ENCODE measurements at regions not wholly inside any gene's neighbourhood (a gene's known extent, or its start where the extent isn't known, plus 50 kb on each side); places are given as distances from the start of the nearest gene placed in this dataset.
"Not testable (repeated sequence)": the region's sequence is repeated elsewhere in the genome, so short reads cannot be mapped to it uniquely, and the experiment has no call there.

GRCh38 chr1:89436856-89437255 is 73.0 kb downstream of the GBP6 start:
- H3K4me3 ChIP-seq (ENCODE audit: low read depth, low read length): no peak overlapping the region
- TF ChIP-seq, protein P1, sequence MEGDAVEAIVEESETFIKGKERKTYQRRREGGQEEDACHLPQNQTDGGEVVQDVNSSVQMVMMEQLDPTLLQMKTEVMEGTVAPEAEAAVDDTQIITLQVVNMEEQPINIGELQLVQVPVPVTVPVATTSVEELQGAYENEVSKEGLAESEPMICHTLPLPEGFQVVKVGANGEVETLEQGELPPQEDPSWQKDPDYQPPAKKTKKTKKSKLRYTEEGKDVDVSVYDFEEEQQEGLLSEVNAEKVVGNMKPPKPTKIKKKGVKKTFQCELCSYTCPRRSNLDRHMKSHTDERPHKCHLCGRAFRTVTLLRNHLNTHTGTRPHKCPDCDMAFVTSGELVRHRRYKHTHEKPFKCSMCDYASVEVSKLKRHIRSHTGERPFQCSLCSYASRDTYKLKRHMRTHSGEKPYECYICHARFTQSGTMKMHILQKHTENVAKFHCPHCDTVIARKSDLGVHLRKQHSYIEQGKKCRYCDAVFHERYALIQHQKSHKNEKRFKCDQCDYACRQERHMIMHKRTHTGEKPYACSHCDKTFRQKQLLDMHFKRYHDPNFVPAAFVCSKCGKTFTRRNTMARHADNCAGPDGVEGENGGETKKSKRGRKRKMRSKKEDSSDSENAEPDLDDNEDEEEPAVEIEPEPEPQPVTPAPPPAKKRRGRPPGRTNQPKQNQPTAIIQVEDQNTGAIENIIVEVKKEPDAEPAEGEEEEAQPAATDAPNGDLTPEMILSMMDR (IDR thresholded peaks at IDR 0.05; ENCODE audit: borderline replicate concordance, insufficient read depth, low read depth, low read length): no peak

DNA sequence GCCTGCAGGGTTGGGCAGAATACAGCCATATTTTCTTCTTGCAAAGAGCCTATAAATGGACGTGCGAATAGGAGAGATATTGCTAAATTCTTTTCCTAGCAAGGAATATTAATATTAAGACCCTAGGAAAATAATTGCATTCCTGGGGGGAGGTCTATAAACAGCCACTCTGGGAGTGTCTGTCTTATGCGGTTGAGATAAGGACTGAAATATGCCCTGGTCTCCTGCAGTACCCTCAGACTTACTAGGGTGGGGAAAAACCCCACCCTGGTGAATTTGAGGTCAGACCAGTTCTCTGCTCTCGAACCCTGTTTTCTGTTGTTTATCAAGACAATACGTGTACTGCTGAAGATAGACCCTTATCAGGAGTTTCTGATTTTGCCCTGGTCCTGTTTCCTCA is 74.4 kb downstream of the GBP6 start:
- not testable (repeated sequence) for H3K4me3 ChIP-seq (ENCODE audit: low read depth, low read length)

- TF ChIP-seq, protein P1 (IDR thresholded peaks at IDR 0.05; ENCODE audit: borderline replicate concordance, insufficient read depth, low read depth, low read length): no peak
- H3K4me3 ChIP-seq (ENCODE audit: low read depth, low read length): no peak overlapping the region
These were observed 77.1 kb downstream of the GBP6 start for GRCh38 chr1:89440911-89441310.

- TF ChIP-seq, protein P1 (IDR thresholded peaks at IDR 0.05; ENCODE audit: borderline replicate concordance, insufficient read depth, low read depth, low read length): no peak
- H3K4me3 ChIP-seq (ENCODE audit: low read depth, low read length): no peak overlapping the region
These were observed 79.8 kb upstream of the LRRC8B start for GRCh38 chr1:89444791-89445190.

- no peak overlapping the region for H3K4me3 ChIP-seq (ENCODE audit: low read depth, low read length)
- TF ChIP-seq, protein P1 (IDR thresholded peaks at IDR 0.05; ENCODE audit: borderline replicate concordance, insufficient read depth, low read depth, low read length): no peak
These were observed 73.6 kb upstream of the LRRC8B start for GRCh38 chr1:89451011-89451410.

GRCh38 chr1:89453123-89453972 is 71.3 kb upstream of the LRRC8B start:
- H3K4me3 ChIP-seq (ENCODE audit: low read depth, low read length): no peak overlapping the region

DNA sequence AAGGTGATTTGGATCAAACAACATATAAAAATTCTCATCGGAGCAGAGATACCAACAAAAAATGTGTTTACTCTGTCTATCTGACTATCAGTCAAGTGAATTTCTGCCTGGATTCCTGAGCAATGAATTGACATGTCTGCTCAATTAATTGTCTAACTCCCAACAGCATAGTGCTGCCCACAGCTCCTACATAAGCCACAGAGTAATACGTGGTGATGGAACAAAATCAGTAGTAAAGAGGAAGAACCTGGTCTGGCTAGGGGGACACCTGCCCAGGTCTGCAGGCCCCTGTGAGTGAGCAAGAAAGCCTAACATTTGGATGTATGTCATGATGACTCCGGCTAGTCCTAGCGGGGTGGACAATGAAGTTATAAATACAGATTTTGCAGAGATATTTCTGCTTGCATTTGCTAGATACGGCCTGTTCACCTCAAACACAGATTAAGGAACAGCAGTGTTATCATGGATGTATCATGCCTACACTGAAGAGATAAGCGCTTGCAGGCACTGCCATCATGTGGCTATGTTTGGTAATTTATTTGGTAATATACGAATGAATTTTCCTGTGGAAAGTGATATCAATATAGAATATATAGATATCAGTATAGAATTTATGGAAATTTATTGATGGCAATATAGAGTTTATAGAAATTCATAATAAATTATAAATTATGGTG is 69.6 kb upstream of the LRRC8B start:
- TF ChIP-seq, protein P1 (IDR thresholded peaks at IDR 0.05; ENCODE audit: borderline replicate concordance, insufficient read depth, low read depth, low read length): peak; percentile 33; the same call in 1 of the 2 replicates
- H3K4me3 ChIP-seq (ENCODE audit: low read depth, low read length): no peak overlapping the region

More at GRCh38 chr1:89453123-89453972, 71.3 kb upstream of the LRRC8B start:
- TF ChIP-seq, protein P1 (IDR thresholded peaks at IDR 0.05; ENCODE audit: borderline replicate concordance, insufficient read depth, low read depth, low read length): no peak
